Erythroblast (primary cell): ENCODE measurements at regions not wholly inside any gene's neighbourhood (a gene's known extent, or its start where the extent isn't known, plus 50 kb on each side); places are given as distances from the start of the nearest gene placed in this dataset.
"Not testable (repeated sequence)": the region's sequence is repeated elsewhere in the genome, so short reads cannot be mapped to it uniquely, and the experiment has no call there.

ENCODE experiments used
- DNase-seq, 2 experiments: peaks; one replicate each; lab custom pipeline; 2025; lab: John Stamatoyannopoulos, UW
- GATA1 ChIP-seq: IDR thresholded peaks from 2 replicates; pipeline ENCODE4 v1.6.1; 2011; ENCODE audit warnings: low read depth, mild to moderate bottlenecking, control low read depth, low read length, moderate library complexity
- POLR2A ChIP-seq: IDR thresholded peaks from 2 replicates; pipeline ENCODE4 v1.6.1; 2011; ENCODE audit warnings: mild to moderate bottlenecking, low read length

GRCh38 chr6:141989706-141989959 lies 143.1 kb upstream of the GJE1 start:
- TF ChIP-seq GATA1 (no peak), POLR2A (no peak)
- DNase-seq: no peak

- no peak for TF ChIP-seq GATA1
- TF ChIP-seq POLR2A: no peak
- DNase-seq: peak; percentile 9 to 31
Measured at GRCh38 chr6:141988954-141989705, 143.6 kb upstream of the GJE1 start.

DNA sequence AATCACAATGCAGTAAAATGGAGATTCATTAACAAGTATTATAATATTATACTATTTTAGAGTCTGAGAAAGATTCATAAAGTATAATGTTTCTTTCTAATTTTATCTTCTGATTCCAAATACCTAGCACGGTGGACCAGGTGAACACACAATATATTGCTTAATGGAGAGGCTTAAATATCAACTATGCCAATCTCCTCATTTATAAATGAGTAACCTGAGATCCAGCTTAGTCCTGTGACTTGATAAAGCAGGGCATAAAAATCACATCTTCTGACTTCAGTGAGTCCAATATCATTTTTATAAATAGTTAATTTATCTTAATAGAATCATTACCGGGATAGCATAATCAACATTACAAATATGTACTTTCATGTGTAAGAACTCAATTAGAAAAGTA lies 144.4 kb upstream of the GJE1 start:
- DNase-seq: no peak
- TF ChIP-seq GATA1: no peak
- no peak for TF ChIP-seq POLR2A

DNA sequence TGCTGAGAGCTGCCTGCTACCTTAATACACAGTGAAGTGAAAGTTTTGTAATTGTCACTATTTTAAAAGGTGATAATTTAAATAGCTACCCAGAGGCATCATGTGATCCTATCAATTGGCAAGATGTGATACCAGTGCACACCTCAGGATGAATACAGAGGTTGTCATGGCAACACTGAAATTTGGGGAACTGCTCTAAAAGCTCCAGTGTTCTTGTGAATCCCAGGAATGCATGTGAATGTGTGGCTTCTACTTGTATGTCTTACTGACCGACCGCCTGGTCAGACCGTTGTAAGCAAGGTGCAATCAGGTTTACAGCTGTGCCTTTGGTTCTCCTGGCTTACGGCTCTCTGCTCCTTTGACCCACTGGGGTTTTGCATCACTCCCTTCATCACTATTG lies 146.3 kb upstream of the GJE1 start:
- no peak for TF ChIP-seq GATA1
- no peak for TF ChIP-seq POLR2A
- DNase-seq: no peak

- no peak for DNase-seq
- TF ChIP-seq POLR2A (no peak), GATA1 (no peak)
Measured at GRCh38 chr6:141981190-141981589, 151.5 kb upstream of the GJE1 start.

DNA sequence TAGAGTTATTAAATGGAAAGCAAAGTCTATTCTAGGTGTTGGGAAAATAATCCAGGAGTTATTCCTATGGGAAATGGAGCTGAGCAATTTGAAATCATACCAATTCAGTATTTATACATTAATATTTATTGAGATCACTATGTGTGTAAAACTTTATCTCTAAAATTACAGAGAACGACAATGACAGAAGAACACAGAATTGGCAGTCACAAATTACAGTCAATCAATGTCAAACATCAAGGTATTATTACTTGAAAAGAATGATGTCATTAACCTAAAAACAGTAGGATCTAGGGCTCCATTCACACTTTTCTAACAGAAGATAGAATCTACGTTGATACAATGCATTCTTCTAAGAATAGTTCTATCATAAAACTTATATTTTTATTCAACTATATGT lies 154.9 kb upstream of the GJE1 start:
- DNase-seq: no peak
- TF ChIP-seq POLR2A (no peak), GATA1 (no peak)

DNA sequence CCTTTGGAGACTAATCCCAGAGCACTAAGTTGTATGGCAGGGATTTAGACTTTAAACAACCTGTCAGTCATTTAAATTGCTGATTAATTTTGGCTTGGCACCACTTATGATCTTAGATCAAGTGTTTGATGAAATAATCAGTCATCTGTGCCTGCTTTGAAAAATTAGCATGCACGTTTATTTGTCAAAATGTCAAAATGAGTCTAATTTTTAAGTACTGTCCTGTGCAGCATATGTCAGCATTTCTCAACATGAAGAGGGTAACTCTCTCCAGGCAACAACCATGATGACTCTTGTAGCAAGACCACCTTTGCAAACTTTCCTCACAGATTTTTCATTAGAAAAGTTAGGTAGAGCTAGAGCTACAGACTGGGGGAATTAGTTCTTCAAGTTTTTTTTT lies 155.7 kb upstream of the GJE1 start:
- TF ChIP-seq POLR2A: no peak
- no peak for TF ChIP-seq GATA1
- no peak for DNase-seq

GRCh38 chr6:141969768-141970415 lies 162.8 kb upstream of the GJE1 start:
- not testable (repeated sequence) for DNase-seq

DNA sequence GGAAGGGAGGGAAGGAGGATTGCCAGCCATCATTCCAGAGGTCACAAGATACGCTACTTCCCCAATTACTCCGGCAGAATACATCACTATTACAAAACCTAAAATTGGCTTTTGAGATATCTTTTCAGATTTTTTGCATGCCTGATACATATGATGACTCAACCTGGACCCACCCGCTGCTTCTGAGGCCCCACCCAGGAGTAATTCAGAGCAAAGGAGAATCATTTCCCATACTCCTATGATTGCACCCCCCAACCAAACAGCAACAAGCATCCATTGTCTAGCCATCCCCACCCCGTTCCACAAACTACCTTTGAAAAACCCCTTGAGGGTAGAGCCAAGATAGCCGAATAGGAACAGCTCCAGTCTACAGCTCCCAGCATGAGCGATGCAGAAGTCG lies 163.5 kb upstream of the GJE1 start:
- TF ChIP-seq POLR2A (no peak), GATA1 (no peak)
- DNase-seq: no peak

- DNase-seq: no peak
- TF ChIP-seq POLR2A (no peak), GATA1 (no peak)
Measured at GRCh38 chr6:141968632-141969031, 164.1 kb upstream of the GJE1 start.

- TF ChIP-seq GATA1 (no peak), POLR2A (no peak)
- no peak for DNase-seq
Measured at GRCh38 chr6:141965016-141965545, 167.6 kb upstream of the GJE1 start.

- DNase-seq: no peak
Measured at GRCh38 chr6:141963543-141964295, 169.0 kb upstream of the GJE1 start.

GRCh38 chr6:141957271-141957670 lies 175.5 kb upstream of the GJE1 start:
- DNase-seq: no peak
- TF ChIP-seq GATA1 (no peak), POLR2A (no peak)

More at GRCh38 chr6:141963543-141964295, 169.0 kb upstream of the GJE1 start:
- no peak for TF ChIP-seq GATA1

DNA sequence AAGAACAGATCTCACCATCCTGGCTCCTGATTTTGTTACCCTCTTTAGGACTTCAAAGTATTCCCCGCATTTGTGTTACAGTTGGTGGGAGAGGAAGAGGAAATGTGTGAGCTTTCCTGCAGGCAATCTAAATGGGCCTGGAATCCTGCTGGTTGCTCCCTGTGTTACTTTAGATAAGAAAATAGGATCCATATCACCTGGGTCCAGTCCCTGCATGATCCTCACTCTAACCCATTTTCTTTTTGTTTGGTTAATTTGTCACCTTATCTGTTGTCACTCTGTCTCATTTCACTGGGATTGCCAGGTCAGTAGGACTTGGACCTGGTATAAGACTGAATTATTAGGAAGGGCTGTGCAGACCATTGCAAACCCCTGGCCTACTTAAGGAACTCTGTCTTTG lies 175.9 kb upstream of the GJE1 start:
- TF ChIP-seq GATA1 (no peak), POLR2A (no peak)

GRCh38 chr6:141956046-141956761 lies 176.5 kb upstream of the GJE1 start:
- DNase-seq: no peak
- TF ChIP-seq POLR2A: no peak
- no peak for TF ChIP-seq GATA1

More for the DNA sequence above, 175.9 kb upstream of the GJE1 start:
- no peak for DNase-seq
